HG03558 (cell line): ENCODE measurements at regions not wholly inside any gene's neighbourhood (a gene's known extent, or its start where the extent isn't known, plus 50 kb on each side); places are given as distances from the start of the nearest gene placed in this dataset.
"Not testable (repeated sequence)": the region's sequence is repeated elsewhere in the genome, so short reads cannot be mapped to it uniquely, and the experiment has no call there.

Experiments
- ATAC-seq: cut with Tn5 transposase; IDR thresholded peaks from one replicate; pipeline ENCODE4 v1.9.1; 2021; ENCODE audit warnings: moderate number of reproducible peaks; ENCODE audit not compliant: unreplicated experiment; ENCODE audit errors: extremely low read depth

- no peak for ATAC-seq
These were observed 87.7 kb upstream of the LSM6 start for GRCh38 chr4:146087856-146088255.

- ATAC-seq, result no peak
These were observed 99.4 kb upstream of the LSM6 start for GRCh38 chr4:146076081-146076480.

- no peak for ATAC-seq
These were observed 102.0 kb upstream of the LSM6 start for GRCh38 chr4:146073517-146073916.

- ATAC-seq, result no peak
These were observed 103.1 kb upstream of the LSM6 start for GRCh38 chr4:146072376-146072775.

GRCh38 chr4:146071390-146071789 lies 104.1 kb upstream of the LSM6 start:
- no peak for ATAC-seq

GRCh38 chr4:146063143-146063542 lies 112.4 kb upstream of the LSM6 start:
- ATAC-seq, result no peak

GRCh38 chr4:146062340-146062739 lies 113.2 kb upstream of the LSM6 start:
- no peak for ATAC-seq

- ATAC-seq, result no peak
These were observed 113.7 kb upstream of the LSM6 start for GRCh38 chr4:146061610-146062334.

GRCh38 chr4:146059865-146060264 lies 115.7 kb upstream of the LSM6 start:
- ATAC-seq, result peak; percentile 65

DNA sequence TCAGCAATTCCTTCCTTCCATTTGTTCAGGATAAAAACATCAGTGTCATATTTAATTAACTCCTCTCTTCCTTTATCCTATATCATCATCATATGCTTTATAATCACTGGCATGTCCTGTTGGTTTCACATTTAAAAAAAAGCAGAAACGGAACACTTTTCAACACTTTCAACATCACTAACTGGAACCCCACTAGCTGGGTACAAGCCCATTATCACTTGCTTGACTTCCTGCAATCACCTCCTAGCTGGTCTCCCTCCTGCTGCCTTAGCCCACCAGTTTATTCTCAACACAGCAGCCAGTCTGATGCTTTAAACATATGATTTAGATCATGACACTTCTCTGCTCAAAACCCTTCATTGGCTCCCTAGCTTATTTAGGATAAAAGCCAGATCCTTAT lies 116.4 kb upstream of the LSM6 start:
- no peak for ATAC-seq

GRCh38 chr4:146058531-146058930 lies 117.0 kb upstream of the LSM6 start:
- ATAC-seq, result no peak

- ATAC-seq, result no peak
These were observed 116.1 kb upstream of the ZNF827 start for GRCh38 chr4:146054676-146055075.

DNA sequence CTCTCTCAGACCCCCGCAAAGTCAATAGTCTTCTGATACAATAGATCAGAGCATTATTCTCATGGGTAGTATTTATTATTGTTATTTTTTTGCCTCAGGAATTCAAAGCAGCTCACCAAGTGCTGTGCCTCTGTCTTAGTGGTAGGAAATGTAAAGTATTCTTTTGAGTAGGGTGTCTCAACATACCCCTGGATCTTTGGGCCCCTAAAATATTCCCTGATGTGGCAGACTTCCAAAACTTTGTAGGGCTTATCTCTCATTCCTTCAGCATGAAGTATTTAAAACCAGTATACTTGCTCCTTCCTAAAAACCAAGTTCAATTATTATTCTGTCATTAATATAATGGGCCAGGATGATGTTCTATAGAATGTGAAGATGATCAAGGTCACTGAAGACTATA lies 115.3 kb upstream of the ZNF827 start:
- no peak for ATAC-seq

DNA sequence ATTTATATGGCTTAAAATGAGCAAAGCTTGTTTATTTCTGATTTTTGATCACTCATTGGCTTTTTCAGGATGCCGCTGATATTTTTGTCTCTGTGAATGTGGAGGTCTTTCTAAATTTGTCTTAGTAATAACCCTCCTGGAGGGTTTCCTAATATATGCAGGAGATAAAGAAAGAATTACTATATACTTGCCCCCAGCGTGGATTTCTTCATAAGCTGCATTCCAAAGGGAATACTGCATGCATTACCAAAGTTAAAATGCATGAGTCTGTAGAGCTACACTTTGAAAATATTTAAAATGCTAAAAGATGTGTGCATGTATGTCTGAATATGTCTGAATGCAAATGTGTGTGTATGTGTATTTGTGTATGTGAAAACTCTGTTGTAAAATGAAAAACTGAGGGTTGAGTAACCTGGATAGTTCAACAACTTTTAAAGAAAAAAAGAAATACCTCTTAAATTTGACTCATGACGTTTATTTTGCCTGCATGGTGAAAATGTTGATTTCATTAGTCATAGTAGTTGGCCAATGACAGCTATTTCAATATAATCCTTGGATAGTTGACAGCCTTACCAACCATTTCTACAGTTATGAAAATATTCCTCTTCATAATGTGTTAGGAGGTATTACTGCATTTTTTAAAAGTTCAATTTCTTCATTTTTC lies 113.2 kb upstream of the ZNF827 start:
- no peak for ATAC-seq

DNA sequence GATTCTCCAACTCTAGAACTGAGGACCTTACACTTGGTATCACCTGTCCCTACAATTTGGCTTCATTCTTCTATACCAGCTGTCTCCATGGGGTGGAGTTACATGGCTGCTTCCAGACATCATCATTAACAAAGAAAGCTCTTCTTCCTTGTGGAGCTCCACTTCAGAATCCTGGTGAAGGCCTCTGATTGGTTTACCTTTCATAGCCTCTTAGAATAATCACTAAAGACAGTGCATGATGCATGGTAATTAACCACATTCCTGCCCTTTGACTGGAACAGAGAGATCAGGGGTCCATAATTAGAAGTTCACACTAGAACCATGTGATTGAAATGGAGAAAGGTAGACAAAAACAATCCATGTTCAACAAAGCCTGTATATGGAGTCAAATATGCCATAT lies 112.6 kb upstream of the ZNF827 start:
- no peak for ATAC-seq

DNA sequence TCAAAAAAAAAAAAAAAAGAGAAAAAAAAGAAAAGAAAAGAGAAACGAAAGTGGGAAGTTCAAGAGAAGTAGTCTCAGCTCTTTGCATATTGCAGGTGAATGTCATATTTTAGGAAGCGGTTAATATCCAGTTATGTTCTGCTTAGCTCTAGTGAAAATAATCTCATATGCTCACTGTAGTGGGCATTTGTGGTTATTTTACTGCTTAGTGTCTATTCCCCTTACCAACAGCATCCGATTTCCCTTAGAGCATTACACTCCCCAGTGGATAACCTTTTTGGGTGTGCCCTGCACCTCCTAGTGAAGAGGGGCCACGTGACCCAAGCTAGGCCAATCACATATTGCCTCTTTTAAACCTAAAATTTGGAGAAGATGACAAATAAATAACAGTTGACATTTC lies 111.2 kb upstream of the ZNF827 start:
- peak; percentile 83 for ATAC-seq

DNA sequence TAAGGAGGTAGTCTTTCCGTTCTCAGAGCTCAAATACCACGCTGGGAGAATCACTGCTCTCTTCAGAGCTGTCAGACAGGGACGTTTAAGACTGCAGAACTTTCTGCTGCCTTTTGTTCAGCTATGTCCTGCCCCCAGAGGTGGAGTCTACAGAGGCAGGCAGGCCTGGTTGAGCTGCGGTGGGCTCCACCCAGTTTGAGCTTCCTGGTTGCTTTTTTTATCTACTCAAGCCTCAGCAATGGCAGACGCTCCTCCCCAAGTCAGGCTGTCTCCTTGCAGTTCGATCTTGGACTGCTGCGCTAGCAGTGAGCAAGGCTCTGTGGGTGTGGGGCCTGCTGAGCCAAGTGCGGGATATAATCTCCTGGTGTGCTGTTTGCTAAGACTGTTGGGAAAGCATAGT lies 109.1 kb upstream of the ZNF827 start:
- ATAC-seq, result not testable (repeated sequence)

- ATAC-seq, result no peak
These were observed 102.7 kb upstream of the ZNF827 start for GRCh38 chr4:146041139-146042004.

DNA sequence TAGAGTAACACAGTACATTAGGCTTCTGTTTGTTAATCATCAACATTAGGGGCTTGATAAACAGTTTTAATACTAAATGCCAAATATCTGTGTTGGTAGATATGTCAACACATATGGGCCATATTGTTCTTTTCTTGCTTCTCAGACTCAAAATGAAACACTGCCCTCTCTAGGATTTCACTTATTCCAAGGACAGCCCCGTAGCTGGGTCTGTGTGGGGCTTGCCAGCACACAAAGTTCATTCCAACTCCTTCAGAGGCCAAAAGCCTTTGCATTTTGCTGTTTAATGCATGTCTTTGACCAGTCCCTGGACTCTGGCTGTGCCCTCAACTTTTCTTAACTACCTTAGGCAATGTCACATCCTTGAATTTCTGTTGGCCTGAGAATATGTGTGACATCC lies 102.0 kb upstream of the ZNF827 start:
- ATAC-seq, result no peak

DNA sequence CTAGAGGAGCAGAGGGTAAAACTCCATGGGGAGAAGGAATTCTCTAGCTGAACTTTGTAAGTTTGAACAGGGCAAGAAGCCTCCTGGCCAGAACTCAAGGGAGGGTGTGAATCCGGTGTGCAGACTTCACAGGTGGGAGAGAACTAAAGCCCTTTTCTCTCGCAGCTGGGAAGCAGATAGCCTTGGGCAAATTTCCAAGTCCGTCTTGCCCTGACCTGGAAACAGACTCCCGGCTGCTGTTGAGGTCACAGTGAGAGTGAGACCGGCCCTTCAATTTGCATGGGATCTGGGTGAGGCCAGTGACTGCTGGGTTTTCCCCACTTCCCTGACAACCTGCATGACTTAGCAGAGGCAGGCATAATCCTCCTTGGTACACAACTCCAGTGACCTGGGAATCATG lies 94.5 kb upstream of the ZNF827 start:
- no peak for ATAC-seq

DNA sequence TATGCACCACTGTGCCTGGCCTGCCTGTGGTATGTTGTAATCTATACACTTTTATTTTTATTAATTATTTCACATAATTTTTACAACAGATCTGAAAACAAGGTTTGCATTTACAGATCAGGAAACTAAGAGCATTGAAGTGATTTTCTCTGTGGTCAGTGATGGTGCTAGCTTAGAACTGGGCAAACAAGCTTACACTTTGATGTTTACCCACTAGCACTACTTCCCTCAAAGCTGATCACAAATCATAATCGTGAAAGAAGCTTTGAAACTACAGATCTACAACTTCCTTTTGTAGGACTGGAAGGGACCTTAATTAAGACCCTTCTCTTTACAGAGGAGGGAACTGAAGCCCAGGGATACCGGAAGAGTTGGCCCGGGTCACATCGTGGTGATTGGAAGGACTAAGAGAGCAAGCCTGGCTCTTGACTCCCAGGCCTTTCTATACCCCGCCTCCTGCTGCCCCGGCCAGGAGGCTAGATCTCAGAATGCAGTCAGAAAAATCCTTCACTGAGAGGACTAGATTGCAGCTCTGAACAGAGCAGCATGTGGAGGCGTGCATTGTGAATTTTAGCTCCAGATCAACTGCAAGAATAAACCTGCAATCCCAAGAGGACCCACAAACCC lies 93.7 kb upstream of the ZNF827 start:
- no peak for ATAC-seq
